Endothelial cell of umbilical vein (primary cell): ENCODE measurements at regions not wholly inside any gene's neighbourhood (a gene's known extent, or its start where the extent isn't known, plus 50 kb on each side); places are given as distances from the start of the nearest gene placed in this dataset.

ENCODE experiments used
- BruUV-seq: library from RNA; stranded (reverse); fragments of 400-500 nt; replicated peaks from 2 replicates; lab custom pipeline; 2021; lab: Mats Ljungman, UMichigan
- CTCF ChIA-PET: fragments of 300-600, 350-600 bp; sonication (Branson Sonifier 250); formaldehyde crosslinking; loops from one replicate; lab custom pipeline; 2021; ENCODE audit warnings: antibody characterized with exemption, inconsistent platforms; lab: Charles Lee
- POLR2A ChIA-PET: fragments of 300-600, 350-600 bp; sonication (Branson Sonifier 250); formaldehyde crosslinking; loops from one replicate; lab custom pipeline; 2021; ENCODE audit warnings: antibody characterized with exemption, inconsistent platforms; lab: Charles Lee
- DNase-seq: peaks from one replicate; pipeline ENCODE4 v3.0.0-alpha.2; 2011; ENCODE audit warnings: low read depth, low spot score
- FAIRE-seq: peaks from 2 replicates; lab custom pipeline; 2011; peaks lifted over from hg19 to GRCh38; lab: Jason Lieb, UNC
- H2AFZ ChIP-seq: 2 replicates; pipeline ENCODE4 v1.6.0; 2012; ENCODE audit warnings: low read depth, low read length, control low read depth, inconsistent platforms
- H3K27ac ChIP-seq: 2 replicates; pipeline ENCODE4 v1.5.1; 2011; ENCODE audit warnings: low read depth, mild to moderate bottlenecking, control low read depth, low read length, moderate library complexity; ENCODE audit not compliant: insufficient read depth
- H3K27me3 ChIP-seq, 2 experiments: 2 replicates each; pipeline versions ENCODE4 v1.6.0 to v1.6.1; 2011; ENCODE audit warnings: low read length in 2 of 2, mixed read lengths in 1 of 2; ENCODE audit not compliant: control insufficient read depth in 2 of 2, insufficient read depth in 2 of 2
- H3K36me3 ChIP-seq, 2 experiments: 2 replicates in 1 of 2; 3 replicates in 1 of 2; pipeline ENCODE4 v1.5.1; 2011; ENCODE audit warnings: low read length in 2 of 2, mild to moderate bottlenecking in 1 of 2, moderate library complexity in 1 of 2; ENCODE audit not compliant: control insufficient read depth in 2 of 2, insufficient read depth in 2 of 2; ENCODE audit errors: extremely low read depth in 1 of 2
- H3K4me1 ChIP-seq: 3 replicates; pipeline ENCODE4 v1.5.1; 2011; ENCODE audit warnings: mild to moderate bottlenecking, low read length; ENCODE audit not compliant: control insufficient read depth, insufficient read depth; ENCODE audit errors: extremely low read depth
- H3K4me2 ChIP-seq: 2 replicates; pipeline ENCODE4 v1.6.1; 2011; ENCODE audit warnings: low read length, control low read depth, mixed read lengths; ENCODE audit not compliant: insufficient read depth
- H3K4me3 ChIP-seq, 3 experiments: fragments of 200-600 bp in 1 of 3; sonication (generic), shearing (Covaris generic) in 1 of 3; replicated peaks in 1 of 3; 2 replicates each; pipeline ENCODE4 v1.5.1; 2011 to 2016; ENCODE audit warnings: control low read depth in 3 of 3, low read length in 3 of 3, mild to moderate bottlenecking in 2 of 3, inconsistent platforms in 1 of 3, low read depth in 1 of 3, moderate library complexity in 1 of 3; ENCODE audit not compliant: insufficient read depth in 1 of 3
- H3K79me2 ChIP-seq: 2 replicates; pipeline ENCODE4 v1.6.0; 2012; ENCODE audit warnings: low read length, inconsistent platforms; ENCODE audit not compliant: control insufficient read depth, insufficient read depth
- H3K9ac ChIP-seq: replicated peaks from 2 replicates; pipeline ENCODE3; 2011; ENCODE audit warnings: low read length, control low read depth; ENCODE audit not compliant: insufficient read depth; ENCODE audit errors: extremely low read depth
- H3K9me1 ChIP-seq: replicated peaks from 3 replicates; pipeline ENCODE4 v1.6.0; 2011; ENCODE audit warnings: mild to moderate bottlenecking, low read length; ENCODE audit not compliant: control insufficient read depth, insufficient read depth; ENCODE audit errors: extremely low read depth
- H3K9me3 ChIP-seq: replicated peaks from 2 replicates; pipeline ENCODE4 v1.5.1; 2012; ENCODE audit warnings: low read length, inconsistent platforms; ENCODE audit not compliant: control insufficient read depth, insufficient read depth
- H4K20me1 ChIP-seq: replicated peaks from 2 replicates; pipeline ENCODE3; 2011; ENCODE audit warnings: mild to moderate bottlenecking, low read length; ENCODE audit not compliant: control insufficient read depth, insufficient read depth; ENCODE audit errors: extremely low read depth
- EZH2 ChIP-seq: IDR thresholded peaks from 2 replicates; pipeline ENCODE4 v1.6.1; 2012; ENCODE audit warnings: borderline replicate concordance, low read depth, mild to moderate bottlenecking, moderate library complexity, low read length, inconsistent platforms; ENCODE audit not compliant: severe bottlenecking
- FOS ChIP-seq: IDR thresholded peaks from 2 replicates; pipeline ENCODE4 v1.6.1; 2011; ENCODE audit warnings: mild to moderate bottlenecking, low read length, moderate library complexity, borderline replicate concordance; ENCODE audit not compliant: insufficient read depth
- GATA2 ChIP-seq: IDR thresholded peaks from 2 replicates; pipeline ENCODE4 v1.7.0; 2011; ENCODE audit warnings: low read depth, mild to moderate bottlenecking, moderate library complexity, mixed read lengths, low read length; ENCODE audit not compliant: insufficient read length, insufficient read depth
- JUN ChIP-seq: IDR thresholded peaks from 2 replicates; pipeline ENCODE4 v1.6.1; 2011; ENCODE audit warnings: borderline replicate concordance, low read depth; ENCODE audit not compliant: insufficient read length, insufficient read depth
- MYC ChIP-seq: IDR thresholded peaks from one replicate; pipeline ENCODE4 v1.6.1; 2011; ENCODE audit warnings: mild to moderate bottlenecking, low read depth, low read length
- POLR2A ChIP-seq: IDR thresholded peaks from 2 replicates; pipeline ENCODE4 v1.6.1; 2012; ENCODE audit warnings: low read depth, mild to moderate bottlenecking, control low read depth, low read length
- POLR2AphosphoS5 ChIP-seq: IDR thresholded peaks from 2 replicates; pipeline ENCODE4 v1.6.1; 2012; ENCODE audit warnings: low read depth, mild to moderate bottlenecking, control low read depth, low read length, moderate library complexity; ENCODE audit not compliant: insufficient read depth
- dilution Hi-C: fragments of 300-500 bp; cut with MboI; formaldehyde crosslinking; loops from one replicate; pipeline ENCODE4 v1.15.0; 2019; ENCODE audit warnings: low sequenced_read_pairs; ENCODE audit not compliant: extremely low pct_ligation_motif_present
- intact Hi-C: fragments of 100-400 bp; cut with micrococcal nuclease; formaldehyde crosslinking; loops from one replicate; pipeline ENCODE4 v1.10.0; 2022
- TF ChIP-seq, protein P1 (sequence below): IDR thresholded peaks from 2 replicates; pipeline ENCODE4 v1.6.1; 2011; ENCODE audit not compliant: insufficient read depth, insufficient read length
- TF ChIP-seq, protein P2 (sequence below), 2 donors: IDR thresholded peaks; 1 replicate in 1 of 2; 2 replicates in 1 of 2; pipeline ENCODE4 v1.5.1; 2011; ENCODE audit warnings: low read length in 2 of 2, mild to moderate bottlenecking in 2 of 2, moderate library complexity in 2 of 2, control low read depth in 1 of 2, inconsistent platforms in 1 of 2, low read depth in 1 of 2; ENCODE audit not compliant: insufficient read depth in 1 of 2; ENCODE audit errors: extremely low read depth in 1 of 2

DNA sequence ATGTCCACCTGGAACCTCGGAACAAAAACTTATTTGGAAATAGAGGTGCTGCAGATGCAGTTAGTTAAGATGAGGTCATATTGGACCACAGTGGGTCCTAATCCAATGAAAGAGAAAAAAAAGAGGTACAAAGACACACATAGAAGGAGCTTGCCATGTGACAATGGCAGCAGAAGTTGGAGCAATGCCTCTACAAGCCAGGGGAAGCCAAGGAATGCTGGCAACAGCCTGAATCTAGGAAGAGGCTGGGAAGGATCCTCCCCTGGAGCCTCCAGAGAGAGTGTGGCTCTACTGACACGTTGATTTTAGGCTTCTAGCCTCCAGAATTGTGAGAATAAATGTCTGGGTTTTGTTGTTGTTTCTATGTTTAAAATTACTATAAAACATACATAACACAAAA, 521.8 kb upstream of the CCDC196 start:
- H3K27me3 ChIP-seq: no peaks in the 10 kb centered on the region
- no peaks in the 10 kb centered on the region for H3K9me3 ChIP-seq
- CTCF ChIA-PET: no interaction called here
- no peaks in the 10 kb centered on the region for H4K20me1 ChIP-seq
- H3K9ac ChIP-seq: no peak overlapping the region
- POLR2A ChIA-PET: no interaction called here
- dilution Hi-C loops (no loop called here), intact Hi-C loops (no loop called here)
- no peak overlapping the region for H3K4me2 ChIP-seq
- DNase-seq: no peak
- FAIRE-seq: no peak
- no peaks in the 10 kb centered on the region for H3K9me1 ChIP-seq
- TF ChIP-seq, protein P1, sequence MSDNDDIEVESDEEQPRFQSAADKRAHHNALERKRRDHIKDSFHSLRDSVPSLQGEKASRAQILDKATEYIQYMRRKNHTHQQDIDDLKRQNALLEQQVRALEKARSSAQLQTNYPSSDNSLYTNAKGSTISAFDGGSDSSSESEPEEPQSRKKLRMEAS: no peak
- TF ChIP-seq MYC (no peak), POLR2A (no peak), JUN (no peak), GATA2 (no peak), EZH2 (no peak), POLR2AphosphoS5 (no peak), FOS (no peak)
- TF ChIP-seq, protein P2, sequence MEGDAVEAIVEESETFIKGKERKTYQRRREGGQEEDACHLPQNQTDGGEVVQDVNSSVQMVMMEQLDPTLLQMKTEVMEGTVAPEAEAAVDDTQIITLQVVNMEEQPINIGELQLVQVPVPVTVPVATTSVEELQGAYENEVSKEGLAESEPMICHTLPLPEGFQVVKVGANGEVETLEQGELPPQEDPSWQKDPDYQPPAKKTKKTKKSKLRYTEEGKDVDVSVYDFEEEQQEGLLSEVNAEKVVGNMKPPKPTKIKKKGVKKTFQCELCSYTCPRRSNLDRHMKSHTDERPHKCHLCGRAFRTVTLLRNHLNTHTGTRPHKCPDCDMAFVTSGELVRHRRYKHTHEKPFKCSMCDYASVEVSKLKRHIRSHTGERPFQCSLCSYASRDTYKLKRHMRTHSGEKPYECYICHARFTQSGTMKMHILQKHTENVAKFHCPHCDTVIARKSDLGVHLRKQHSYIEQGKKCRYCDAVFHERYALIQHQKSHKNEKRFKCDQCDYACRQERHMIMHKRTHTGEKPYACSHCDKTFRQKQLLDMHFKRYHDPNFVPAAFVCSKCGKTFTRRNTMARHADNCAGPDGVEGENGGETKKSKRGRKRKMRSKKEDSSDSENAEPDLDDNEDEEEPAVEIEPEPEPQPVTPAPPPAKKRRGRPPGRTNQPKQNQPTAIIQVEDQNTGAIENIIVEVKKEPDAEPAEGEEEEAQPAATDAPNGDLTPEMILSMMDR (IDR thresholded peaks at IDR 0.05; ENCODE audit: extremely low read depth in 1 of 2, insufficient read depth in 1 of 2, low read depth in 1 of 2, low read length in 2 of 2): no peak
- no peaks in the 10 kb centered on the region for H3K36me3 ChIP-seq
- no peak overlapping the region for H2AFZ ChIP-seq
- H3K4me3 ChIP-seq: no peak overlapping the region
- H3K27ac ChIP-seq: no peak overlapping the region
- H3K4me1 ChIP-seq: no peaks in the 10 kb centered on the region
- no peaks in the 10 kb centered on the region for H3K79me2 ChIP-seq
- no TSS peak for BruUV-seq
